ENCODE measurements at regions not wholly inside any gene's neighbourhood (a gene's known extent, or its start where the extent isn't known, plus 50 kb on each side); places are given as distances from the start of the nearest gene placed in this dataset.

DNA sequence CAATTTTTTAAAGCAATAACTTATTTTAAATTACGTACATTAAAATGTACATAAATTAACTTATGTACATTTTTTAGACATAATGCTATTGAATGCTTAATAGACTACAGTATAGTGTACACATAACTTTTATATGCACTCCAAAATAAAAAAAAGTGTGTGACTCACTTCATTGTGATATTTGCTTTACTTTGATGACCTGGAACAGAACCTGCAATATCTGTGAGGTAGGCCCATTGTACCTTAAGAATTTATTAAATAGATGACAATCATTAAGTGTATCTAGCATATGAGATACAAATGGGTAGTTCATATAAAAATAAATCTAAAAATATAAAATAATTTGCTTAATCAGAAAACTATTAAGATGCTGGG, 276.7 kb downstream of the NFKBIZ start:
- TF ChIP-seq, protein P1, sequence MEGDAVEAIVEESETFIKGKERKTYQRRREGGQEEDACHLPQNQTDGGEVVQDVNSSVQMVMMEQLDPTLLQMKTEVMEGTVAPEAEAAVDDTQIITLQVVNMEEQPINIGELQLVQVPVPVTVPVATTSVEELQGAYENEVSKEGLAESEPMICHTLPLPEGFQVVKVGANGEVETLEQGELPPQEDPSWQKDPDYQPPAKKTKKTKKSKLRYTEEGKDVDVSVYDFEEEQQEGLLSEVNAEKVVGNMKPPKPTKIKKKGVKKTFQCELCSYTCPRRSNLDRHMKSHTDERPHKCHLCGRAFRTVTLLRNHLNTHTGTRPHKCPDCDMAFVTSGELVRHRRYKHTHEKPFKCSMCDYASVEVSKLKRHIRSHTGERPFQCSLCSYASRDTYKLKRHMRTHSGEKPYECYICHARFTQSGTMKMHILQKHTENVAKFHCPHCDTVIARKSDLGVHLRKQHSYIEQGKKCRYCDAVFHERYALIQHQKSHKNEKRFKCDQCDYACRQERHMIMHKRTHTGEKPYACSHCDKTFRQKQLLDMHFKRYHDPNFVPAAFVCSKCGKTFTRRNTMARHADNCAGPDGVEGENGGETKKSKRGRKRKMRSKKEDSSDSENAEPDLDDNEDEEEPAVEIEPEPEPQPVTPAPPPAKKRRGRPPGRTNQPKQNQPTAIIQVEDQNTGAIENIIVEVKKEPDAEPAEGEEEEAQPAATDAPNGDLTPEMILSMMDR (conservative IDR thresholded peaks at IDR 0.05; ENCODE audit: low read depth, low read length) = no peak
- H3K4me3 ChIP-seq (ENCODE audit: low read depth, low read length) = no peak overlapping the region
- DNase-seq (ENCODE audit: low read depth) = no peak

DNA sequence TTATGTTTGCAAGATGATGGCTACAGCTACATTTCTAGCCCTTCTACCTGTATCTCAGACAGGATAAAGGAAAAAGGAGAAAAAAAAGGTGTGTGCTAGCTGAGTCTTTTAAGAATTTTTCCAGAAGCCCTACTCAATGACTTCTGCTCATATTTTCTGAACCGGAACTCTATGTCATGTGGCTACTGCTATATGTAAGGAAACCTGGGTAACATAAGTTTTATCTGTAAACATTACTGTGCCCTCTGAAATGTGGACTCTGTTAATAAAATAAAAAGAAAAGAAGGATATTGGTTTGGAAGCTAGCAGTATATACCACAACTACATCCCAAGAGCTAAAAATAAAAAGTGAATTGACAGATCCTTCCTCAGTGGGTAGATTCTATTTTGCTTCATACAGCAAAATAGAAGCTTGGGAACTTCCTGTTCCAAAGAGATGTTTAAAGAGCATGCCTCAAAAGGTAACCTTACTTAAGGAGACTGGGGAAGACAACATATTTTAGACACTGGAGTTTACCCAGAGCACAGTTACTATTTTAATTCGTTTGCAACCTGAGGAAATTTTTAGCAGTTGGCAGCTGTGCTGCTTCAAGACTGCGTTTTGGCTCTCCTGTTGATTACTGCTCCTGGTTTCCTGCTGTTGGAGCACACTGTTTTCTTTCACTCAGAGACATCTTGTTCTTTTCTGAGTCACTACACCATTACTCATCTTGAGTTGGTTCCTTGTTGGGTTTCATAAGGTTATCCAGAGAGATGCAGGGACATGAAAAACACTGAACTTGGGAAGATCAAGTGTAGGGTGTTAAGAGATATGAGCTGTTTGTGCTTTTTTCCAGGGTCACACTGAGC, 280.7 kb downstream of the NFKBIZ start:
- H3K4me3 ChIP-seq (ENCODE audit: low read depth, low read length) = no peak overlapping the region
- TF ChIP-seq, protein P1 (conservative IDR thresholded peaks at IDR 0.05; ENCODE audit: low read depth, low read length) = no peak
- DNase-seq (ENCODE audit: low read depth) = peak; percentile 80

DNA sequence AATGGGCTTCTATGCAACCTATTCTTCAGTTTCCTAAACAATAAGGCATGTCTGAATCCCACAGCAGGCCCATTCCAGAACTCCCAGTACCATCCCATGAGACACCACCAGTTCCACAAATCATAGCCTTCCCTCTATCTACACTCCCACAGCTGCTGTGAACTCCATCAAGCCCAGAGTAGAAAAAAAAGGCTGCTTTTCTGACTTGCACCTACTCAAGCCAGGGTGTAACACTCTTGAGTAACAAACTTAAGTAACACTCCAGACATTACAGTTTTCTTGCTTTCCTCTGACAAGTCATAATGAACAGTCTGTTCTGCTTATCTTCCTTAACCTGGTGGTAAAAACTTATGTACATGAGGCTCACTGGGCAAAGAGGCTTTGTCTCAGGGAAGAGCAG, 283.1 kb downstream of the NFKBIZ start:
- no peak for DNase-seq (ENCODE audit: low read depth)
- no peak overlapping the region for H3K4me3 ChIP-seq (ENCODE audit: low read depth, low read length)
- TF ChIP-seq, protein P1 (conservative IDR thresholded peaks at IDR 0.05; ENCODE audit: low read depth, low read length) = no peak

DNA sequence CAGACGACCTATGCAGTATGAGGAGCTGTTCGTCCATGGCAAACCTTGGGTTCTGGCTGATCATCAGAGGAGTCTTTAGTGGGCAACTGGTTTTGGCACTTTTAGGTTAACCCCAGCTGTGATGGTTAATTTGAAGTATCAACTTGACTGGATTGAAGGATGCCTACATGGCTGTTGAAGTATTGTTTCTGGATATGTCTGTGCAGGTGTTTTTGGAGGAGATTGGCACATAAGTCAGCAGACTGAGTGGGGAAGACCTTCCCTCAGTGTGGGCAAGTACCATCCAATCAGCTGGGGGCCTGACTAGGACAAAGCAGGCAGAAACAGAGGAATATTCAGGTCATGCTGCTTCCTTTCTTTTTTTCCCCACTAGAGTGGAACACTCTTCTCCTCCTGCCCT, 284.1 kb downstream of the NFKBIZ start:
- H3K4me3 ChIP-seq (ENCODE audit: low read depth, low read length) = no peak overlapping the region
- DNase-seq (ENCODE audit: low read depth) = no peak
- TF ChIP-seq, protein P1 (conservative IDR thresholded peaks at IDR 0.05; ENCODE audit: low read depth, low read length) = no peak

DNA sequence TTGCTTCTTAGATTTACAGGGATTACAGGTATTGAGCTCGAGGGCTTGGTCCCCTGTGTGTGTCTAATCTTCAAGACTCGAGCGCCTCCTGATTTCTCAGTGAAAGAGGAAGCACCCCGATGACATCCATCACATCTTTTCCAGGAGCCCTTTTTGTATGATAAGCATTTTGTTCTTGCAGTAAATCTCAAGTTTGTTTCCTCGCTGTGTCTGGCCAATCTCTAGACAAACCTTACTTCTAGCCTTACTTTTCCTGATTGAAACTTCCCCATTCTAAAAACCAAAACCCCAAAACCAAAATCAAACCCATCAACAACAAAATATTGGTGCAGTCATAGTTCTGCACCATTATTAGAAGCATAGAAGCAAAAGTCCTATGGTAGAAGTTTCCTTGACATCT, 286.0 kb downstream of the NFKBIZ start:
- no peak for DNase-seq (ENCODE audit: low read depth)
- no peak overlapping the region for H3K4me3 ChIP-seq (ENCODE audit: low read depth, low read length)
- TF ChIP-seq, protein P1 (conservative IDR thresholded peaks at IDR 0.05; ENCODE audit: low read depth, low read length) = no peak

DNA sequence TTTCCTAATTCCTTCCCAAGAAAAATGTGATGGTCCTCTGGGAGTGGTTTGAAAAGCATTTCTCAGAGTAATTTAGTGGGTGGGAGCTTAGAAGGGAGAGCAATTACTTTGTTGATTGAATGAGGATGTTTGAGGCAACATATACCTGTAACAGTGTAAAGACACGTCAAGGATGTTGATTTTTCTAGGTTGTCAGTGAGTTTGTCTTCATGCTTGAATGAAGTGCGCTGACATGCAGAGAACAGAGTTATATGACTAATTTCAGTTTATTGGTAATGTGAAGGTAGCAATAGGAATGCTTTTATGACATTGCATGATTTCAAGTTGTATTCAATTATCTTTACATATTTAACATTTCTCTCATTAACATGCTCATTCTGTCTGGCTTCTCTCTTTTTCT, 286.9 kb downstream of the NFKBIZ start:
- TF ChIP-seq, protein P1 (conservative IDR thresholded peaks at IDR 0.05; ENCODE audit: low read depth, low read length) = no peak
- no peak overlapping the region for H3K4me3 ChIP-seq (ENCODE audit: low read depth, low read length)
- no peak for DNase-seq (ENCODE audit: low read depth)

DNA sequence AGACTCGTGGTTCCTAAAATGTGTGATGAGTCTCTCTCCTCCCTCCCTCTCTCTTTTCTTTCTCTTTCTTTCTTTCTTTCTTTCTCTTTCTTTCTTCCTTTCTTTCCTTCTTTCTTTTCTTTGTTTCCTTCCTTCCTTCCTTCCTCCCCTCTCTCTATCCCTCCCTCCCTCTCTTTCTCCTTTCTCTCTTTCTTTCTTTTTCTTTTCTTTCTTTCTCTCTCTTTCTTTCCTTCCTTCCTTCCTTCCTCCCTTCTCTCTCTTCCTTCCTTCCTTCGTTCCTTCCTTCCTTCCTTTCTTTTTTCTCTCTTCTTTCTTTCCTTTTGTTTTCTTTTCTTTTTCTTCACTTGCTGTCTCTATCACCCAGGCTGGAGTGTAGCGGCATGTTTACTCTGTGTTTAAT, 290.8 kb downstream of the NFKBIZ start:
- no peak for DNase-seq (ENCODE audit: low read depth)
- TF ChIP-seq, protein P1 (conservative IDR thresholded peaks at IDR 0.05; ENCODE audit: low read depth, low read length) = no peak
- no peak overlapping the region for H3K4me3 ChIP-seq (ENCODE audit: low read depth, low read length)
